LNCAP (cell line): ENCODE measurements at regions not wholly inside any gene's neighbourhood (a gene's known extent, or its start where the extent isn't known, plus 50 kb on each side); places are given as distances from the start of the nearest gene placed in this dataset.
A peak's percentile ranks its signal among the peaks of the same experiment; 100 is the strongest.

ENCODE experiments used
- CTCF ChIP-seq: fragments of 450-650 bp; IDR thresholded peaks from 2 replicates; pipeline ENCODE4 v1.5.1; 2017; ENCODE audit warnings: mild to moderate bottlenecking

- TF ChIP-seq CTCF: no peak
Measured at GRCh38 chr3:173255555-173255954, 114.5 kb upstream of the SPATA16 start.

DNA sequence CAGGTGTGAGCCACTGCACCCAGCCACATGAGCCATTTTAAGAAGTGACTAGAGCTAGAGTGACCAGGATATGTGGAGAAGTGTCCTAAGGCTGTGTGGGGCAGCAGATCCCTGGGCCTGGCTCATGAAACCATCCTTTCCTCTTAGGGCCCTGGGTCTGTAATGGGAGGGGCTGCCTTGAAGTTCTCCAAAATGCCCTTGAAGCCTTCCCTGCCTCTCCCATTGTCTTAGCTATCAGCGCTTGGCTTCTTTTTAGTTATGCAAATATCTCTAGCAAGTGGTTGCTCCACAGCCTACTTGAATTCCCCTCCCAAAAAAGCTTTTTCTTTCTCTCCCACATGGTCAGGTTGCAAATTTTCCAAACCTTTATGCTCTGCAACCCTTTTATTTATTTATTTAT, 112.4 kb upstream of the SPATA16 start:
- TF ChIP-seq CTCF: no peak

DNA sequence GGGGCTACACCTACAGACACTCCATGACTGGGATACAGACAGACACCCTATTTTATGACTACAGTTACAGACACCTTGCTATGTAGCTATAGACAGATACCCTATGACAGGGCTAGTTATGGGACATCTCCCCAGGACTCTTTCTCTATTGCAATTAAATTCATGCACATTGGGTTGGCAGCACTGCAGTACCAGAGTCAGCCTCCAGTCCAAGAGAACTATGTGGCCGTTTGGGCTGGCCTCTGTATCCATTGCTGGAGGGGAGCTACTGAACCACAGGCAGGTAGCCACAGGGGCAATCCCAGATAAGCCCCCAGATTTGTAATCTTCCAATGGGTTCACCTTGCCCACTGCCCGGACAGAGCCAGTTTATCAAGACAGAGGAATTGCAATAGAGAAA, 108.4 kb upstream of the SPATA16 start:
- no peak for TF ChIP-seq CTCF

DNA sequence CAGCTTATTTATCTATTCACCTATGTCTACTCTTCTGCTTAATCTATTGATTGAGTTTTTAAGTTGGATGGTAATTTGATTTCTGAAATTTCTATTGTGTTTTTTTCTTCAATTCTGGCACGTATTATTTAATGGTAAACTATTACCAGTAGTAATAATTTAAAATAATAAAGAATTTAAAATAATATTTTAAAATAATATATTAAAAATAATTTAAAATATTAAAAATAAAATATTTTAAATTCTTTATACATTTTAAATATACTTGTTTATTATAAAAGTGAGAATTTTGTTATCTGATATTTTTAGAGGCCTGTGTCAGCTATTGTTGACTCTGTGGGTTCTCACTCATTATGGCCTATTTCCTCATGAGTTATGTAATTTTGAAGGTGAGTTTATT, 100.7 kb upstream of the SPATA16 start:
- TF ChIP-seq CTCF: no peak

DNA sequence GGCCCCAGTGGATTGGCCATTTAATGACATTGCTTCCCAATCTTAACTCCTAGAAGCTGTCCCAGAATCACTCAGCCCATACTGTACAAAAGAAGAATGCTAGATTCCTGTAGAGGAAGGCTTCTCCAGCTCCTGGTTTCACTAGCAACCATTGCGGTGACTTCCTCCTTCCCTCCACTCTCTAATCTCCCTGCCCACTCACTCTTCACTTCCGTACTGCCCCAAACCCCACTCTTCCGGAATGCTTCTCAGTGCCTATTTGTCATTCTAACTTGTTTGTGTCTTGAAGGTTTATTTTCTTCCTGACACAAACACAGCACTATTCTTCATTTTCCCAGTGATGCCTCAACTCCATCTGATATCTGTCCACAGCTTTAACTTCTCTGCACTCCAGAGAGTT, 97.1 kb upstream of the SPATA16 start:
- no peak for TF ChIP-seq CTCF

DNA sequence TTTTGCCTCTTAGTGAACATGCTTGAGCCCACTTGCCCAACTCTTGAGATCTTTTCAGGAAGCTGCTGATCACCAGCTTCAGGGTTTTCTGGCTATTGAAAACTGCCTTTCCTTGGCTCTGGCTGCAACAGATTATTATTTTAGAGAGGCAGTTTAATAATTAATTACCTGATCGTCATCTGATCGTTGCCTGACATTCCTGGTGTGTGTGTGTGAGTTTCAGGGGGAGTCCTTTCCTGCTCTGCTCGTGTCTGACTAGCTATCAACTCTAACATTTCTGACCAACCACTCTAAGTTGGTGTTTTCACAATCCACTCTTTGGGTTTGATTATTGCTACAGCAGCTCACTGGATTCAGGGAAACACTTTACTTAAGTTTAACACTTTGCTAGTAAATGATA, 84.3 kb upstream of the SPATA16 start:
- no peak for TF ChIP-seq CTCF

- TF ChIP-seq CTCF: peak; percentile 64
Measured at GRCh38 chr3:173221010-173221409, 80.0 kb upstream of the SPATA16 start.

DNA sequence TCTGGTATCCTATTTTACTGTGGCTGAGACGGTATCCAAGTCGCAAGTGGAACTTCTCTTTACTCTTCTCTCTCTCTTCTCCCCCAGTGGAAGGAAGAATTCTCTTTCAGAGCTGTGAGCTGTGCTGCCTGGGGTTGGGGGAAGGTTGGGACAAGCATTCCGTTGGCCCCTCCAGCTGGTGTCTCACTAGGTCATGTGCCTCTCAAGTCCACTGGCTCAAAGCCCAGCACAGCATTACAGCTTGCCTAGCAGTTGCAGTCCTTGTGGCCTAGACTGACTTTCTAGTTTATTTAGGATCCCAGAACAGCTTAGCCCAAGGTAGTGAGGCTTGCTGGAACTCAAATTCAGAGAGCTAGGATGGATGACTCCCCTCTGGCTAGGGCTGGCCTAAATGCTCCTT, 76.1 kb upstream of the SPATA16 start:
- no peak for TF ChIP-seq CTCF
